ENCODE measurements at regions not wholly inside any gene's neighbourhood (a gene's known extent, or its start where the extent isn't known, plus 50 kb on each side); places are given as distances from the start of the nearest gene placed in this dataset.

DNA sequence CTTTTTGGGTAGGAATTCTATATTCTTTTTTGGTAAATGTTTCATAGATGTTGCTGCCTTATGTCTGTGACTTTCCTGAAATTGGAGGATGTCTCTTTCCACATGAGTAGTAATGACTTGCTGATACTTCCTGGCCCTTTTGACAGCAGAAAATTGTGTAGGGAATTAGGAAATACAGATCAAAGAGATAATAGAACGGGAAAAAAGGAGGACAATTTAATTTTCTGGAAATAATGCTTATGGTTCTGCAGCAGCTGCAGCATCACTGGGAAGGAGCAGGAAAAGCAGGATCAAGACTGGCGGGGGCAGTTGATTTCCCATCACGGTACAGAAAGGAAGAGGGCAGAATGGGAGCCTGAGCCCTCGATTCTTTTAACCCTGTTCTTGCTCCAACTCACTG is 68.8 kb upstream of the PZP start:
- no peaks in the 10 kb centered on the region for H3K9me3 Mint-ChIP-seq
- DNase-seq = no peak
- no peaks in the 10 kb centered on the region for H3K36me3 Mint-ChIP-seq (ENCODE audit: low read depth)
- peaks cover 9% of the 10 kb centered on the region for H3K27me3 Mint-ChIP-seq (ENCODE audit: insufficient read depth)
- no peak overlapping the region for H3K4me3 Mint-ChIP-seq
- TF ChIP-seq, protein P1, sequence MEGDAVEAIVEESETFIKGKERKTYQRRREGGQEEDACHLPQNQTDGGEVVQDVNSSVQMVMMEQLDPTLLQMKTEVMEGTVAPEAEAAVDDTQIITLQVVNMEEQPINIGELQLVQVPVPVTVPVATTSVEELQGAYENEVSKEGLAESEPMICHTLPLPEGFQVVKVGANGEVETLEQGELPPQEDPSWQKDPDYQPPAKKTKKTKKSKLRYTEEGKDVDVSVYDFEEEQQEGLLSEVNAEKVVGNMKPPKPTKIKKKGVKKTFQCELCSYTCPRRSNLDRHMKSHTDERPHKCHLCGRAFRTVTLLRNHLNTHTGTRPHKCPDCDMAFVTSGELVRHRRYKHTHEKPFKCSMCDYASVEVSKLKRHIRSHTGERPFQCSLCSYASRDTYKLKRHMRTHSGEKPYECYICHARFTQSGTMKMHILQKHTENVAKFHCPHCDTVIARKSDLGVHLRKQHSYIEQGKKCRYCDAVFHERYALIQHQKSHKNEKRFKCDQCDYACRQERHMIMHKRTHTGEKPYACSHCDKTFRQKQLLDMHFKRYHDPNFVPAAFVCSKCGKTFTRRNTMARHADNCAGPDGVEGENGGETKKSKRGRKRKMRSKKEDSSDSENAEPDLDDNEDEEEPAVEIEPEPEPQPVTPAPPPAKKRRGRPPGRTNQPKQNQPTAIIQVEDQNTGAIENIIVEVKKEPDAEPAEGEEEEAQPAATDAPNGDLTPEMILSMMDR (IDR thresholded peaks at IDR 0.05) = no peak
- peaks cover 9% of the 10 kb centered on the region for H3K4me1 Mint-ChIP-seq (ENCODE audit: low read depth)
- no peak overlapping the region for H3K27ac Mint-ChIP-seq

- Mint-ChIP-seq H3K4me3 (no peak overlapping the region), H3K9me3 (no peaks in the 10 kb centered on the region), H3K4me1 (ENCODE audit: low read depth) (peaks cover 9% of the 10 kb centered on the region), H3K36me3 (ENCODE audit: low read depth) (no peaks in the 10 kb centered on the region), H3K27ac (no peak overlapping the region), H3K27me3 (ENCODE audit: insufficient read depth) (peaks cover 7% of the 10 kb centered on the region)
- TF ChIP-seq, protein P1 (IDR thresholded peaks at IDR 0.05) = no peak
- peak; percentile 23 for DNase-seq
Observed at GRCh38 chr12:9273276-9273675, 65.1 kb upstream of the PZP start.

- Mint-ChIP-seq H3K9me3 (no peaks in the 10 kb centered on the region), H3K27ac (no peak overlapping the region), H3K4me3 (no peak overlapping the region), H3K36me3 (ENCODE audit: low read depth) (no peaks in the 10 kb centered on the region), H3K27me3 (ENCODE audit: insufficient read depth) (peaks cover 4% of the 10 kb centered on the region), H3K4me1 (ENCODE audit: low read depth) (peaks cover 9% of the 10 kb centered on the region)
- DNase-seq = no peak
- TF ChIP-seq, protein P1 (IDR thresholded peaks at IDR 0.05) = no peak
Observed at GRCh38 chr12:9271875-9272274, 63.7 kb upstream of the PZP start.

DNA sequence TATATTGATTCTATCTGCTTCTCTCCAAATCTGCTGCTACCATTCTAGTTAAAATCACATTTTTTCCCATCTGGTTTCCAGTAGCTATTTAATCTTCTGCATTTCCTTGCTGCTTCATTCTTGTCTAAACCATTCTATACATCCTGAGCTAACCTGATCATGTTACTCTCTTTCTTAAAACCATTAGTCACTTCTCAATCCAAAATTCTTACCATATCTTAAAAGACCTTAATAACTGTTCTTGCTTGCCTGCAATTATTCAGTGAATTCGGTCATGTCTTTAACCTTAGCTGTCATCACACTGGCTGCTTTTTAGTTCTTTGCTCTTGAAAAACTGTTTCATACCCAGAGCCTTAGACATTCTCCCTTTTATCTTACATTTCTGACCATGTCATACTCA is 56.4 kb upstream of the PZP start:
- Mint-ChIP-seq H3K4me1 (ENCODE audit: low read depth) (no peaks in the 10 kb centered on the region), H3K9me3 (no peaks in the 10 kb centered on the region), H3K27me3 (ENCODE audit: insufficient read depth) (peaks cover 4% of the 10 kb centered on the region), H3K4me3 (no peak overlapping the region), H3K36me3 (ENCODE audit: low read depth) (no peaks in the 10 kb centered on the region), H3K27ac (no peak overlapping the region)
- no peak for DNase-seq
- TF ChIP-seq, protein P1 (IDR thresholded peaks at IDR 0.05) = no peak

GRCh38 chr12:9260931-9261330 is 52.7 kb upstream of the PZP start:
- Mint-ChIP-seq H3K4me1 (ENCODE audit: low read depth) (no peaks in the 10 kb centered on the region), H3K9me3 (no peaks in the 10 kb centered on the region), H3K36me3 (ENCODE audit: low read depth) (no peaks in the 10 kb centered on the region), H3K27me3 (ENCODE audit: insufficient read depth) (peaks cover 2% of the 10 kb centered on the region; the same call in 1 of the 2 replicates), H3K4me3 (no peak overlapping the region), H3K27ac (no peak overlapping the region)
- no peak for DNase-seq
- TF ChIP-seq, protein P1 (IDR thresholded peaks at IDR 0.05) = no peak

GRCh38 chr12:9258676-9259075 is 50.5 kb upstream of the PZP start:
- no peaks in the 10 kb centered on the region for H3K36me3 Mint-ChIP-seq (ENCODE audit: low read depth)
- H3K4me3 Mint-ChIP-seq = no peak overlapping the region
- TF ChIP-seq, protein P1 (IDR thresholded peaks at IDR 0.05) = no peak
- H3K4me1 Mint-ChIP-seq (ENCODE audit: low read depth) = no peaks in the 10 kb centered on the region
- no peak overlapping the region for H3K27ac Mint-ChIP-seq
- no peak for DNase-seq
- no peaks in the 10 kb centered on the region for H3K27me3 Mint-ChIP-seq (ENCODE audit: insufficient read depth)
- H3K9me3 Mint-ChIP-seq = no peaks in the 10 kb centered on the region
